ENCODE measurements at regions not wholly inside any gene's neighbourhood (a gene's known extent, or its start where the extent isn't known, plus 50 kb on each side); places are given as distances from the start of the nearest gene placed in this dataset.

DNA sequence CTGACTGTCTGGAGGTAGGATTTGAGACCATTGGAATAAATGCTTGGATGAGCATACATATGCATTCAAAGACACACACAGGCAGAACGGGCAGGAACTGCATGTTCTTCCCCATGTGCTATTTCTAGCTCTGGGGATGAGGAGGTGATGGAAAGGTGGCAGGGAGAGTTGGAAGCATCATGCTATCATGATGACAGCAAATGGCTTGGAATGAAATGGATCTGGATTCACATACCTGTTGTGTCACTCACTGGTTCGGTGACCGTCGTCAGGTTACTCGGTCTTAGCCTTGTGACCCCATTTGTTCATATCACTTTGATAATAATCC is 627.9 kb upstream of the KIRREL3 start:
- TF ChIP-seq, protein P1, sequence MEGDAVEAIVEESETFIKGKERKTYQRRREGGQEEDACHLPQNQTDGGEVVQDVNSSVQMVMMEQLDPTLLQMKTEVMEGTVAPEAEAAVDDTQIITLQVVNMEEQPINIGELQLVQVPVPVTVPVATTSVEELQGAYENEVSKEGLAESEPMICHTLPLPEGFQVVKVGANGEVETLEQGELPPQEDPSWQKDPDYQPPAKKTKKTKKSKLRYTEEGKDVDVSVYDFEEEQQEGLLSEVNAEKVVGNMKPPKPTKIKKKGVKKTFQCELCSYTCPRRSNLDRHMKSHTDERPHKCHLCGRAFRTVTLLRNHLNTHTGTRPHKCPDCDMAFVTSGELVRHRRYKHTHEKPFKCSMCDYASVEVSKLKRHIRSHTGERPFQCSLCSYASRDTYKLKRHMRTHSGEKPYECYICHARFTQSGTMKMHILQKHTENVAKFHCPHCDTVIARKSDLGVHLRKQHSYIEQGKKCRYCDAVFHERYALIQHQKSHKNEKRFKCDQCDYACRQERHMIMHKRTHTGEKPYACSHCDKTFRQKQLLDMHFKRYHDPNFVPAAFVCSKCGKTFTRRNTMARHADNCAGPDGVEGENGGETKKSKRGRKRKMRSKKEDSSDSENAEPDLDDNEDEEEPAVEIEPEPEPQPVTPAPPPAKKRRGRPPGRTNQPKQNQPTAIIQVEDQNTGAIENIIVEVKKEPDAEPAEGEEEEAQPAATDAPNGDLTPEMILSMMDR (IDR thresholded peaks at IDR 0.05 in 2 of 3, conservative IDR thresholded peaks at IDR 0.05 in 1 of 3; ENCODE audit: control insufficient read depth in 2 of 3, extremely low read depth in 1 of 3, insufficient read depth in 1 of 3, low read depth in 3 of 3, low read length in 3 of 3): no peak
- no peak for TF ChIP-seq RFX5 (IDR thresholded peaks at IDR 0.05; ENCODE audit: low read depth, low read length)
- TF ChIP-seq FOS (IDR thresholded peaks at IDR 0.05; ENCODE audit: borderline replicate concordance, extremely low read depth, insufficient read length): no peak
- TF ChIP-seq, protein P2, sequence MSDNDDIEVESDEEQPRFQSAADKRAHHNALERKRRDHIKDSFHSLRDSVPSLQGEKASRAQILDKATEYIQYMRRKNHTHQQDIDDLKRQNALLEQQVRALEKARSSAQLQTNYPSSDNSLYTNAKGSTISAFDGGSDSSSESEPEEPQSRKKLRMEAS (IDR thresholded peaks at IDR 0.05; ENCODE audit: low read depth, low read length): no peak
- TF ChIP-seq EZH2 (IDR thresholded peaks at IDR 0.05; ENCODE audit: borderline replicate concordance, control insufficient read depth, low read depth, low read length): no peak
- TF ChIP-seq BRCA1 (IDR thresholded peaks at IDR 0.05; ENCODE audit: low read depth, low read length): no peak
- TF ChIP-seq, protein P3, sequence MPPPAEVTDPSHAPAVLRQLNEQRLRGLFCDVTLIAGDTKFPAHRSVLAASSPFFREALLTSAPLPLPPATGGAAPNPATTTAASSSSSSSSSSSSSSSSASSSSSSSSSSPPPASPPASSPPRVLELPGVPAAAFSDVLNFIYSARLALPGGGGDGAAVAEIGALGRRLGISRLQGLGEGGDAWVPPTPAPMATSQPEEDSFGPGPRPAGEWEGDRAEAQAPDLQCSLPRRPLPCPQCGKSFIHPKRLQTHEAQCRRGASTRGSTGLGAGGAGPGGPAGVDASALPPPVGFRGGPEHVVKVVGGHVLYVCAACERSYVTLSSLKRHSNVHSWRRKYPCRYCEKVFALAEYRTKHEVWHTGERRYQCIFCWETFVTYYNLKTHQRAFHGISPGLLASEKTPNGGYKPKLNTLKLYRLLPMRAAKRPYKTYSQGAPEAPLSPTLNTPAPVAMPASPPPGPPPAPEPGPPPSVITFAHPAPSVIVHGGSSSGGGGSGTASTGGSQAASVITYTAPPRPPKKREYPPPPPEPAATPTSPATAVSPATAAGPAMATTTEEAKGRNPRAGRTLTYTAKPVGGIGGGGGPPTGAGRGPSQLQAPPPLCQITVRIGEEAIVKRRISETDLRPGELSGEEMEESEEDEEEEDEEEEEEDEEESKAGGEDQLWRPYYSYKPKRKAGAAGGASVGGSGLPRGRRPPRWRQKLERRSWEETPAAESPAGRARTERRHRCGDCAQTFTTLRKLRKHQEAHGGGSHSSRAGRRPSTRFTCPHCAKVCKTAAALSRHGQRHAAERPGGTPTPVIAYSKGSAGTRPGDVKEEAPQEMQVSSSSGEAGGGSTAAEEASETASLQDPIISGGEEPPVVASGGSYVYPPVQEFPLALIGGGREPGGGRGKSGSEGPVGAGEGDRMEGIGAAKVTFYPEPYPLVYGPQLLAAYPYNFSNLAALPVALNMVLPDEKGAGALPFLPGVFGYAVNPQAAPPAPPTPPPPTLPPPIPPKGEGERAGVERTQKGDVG (CRISPR knock-in tag; IDR thresholded peaks at IDR 0.05): no peak
- TF ChIP-seq CHD2 (IDR thresholded peaks at IDR 0.05; ENCODE audit: borderline replicate concordance, low read depth, low read length): no peak
- no peak for TF ChIP-seq FOXK2 (IDR thresholded peaks at IDR 0.05)
- TF ChIP-seq ZNF384 (IDR thresholded peaks at IDR 0.05; ENCODE audit: borderline replicate concordance, low read depth, low read length): no peak
- no peak for TF ChIP-seq CBX5 (IDR thresholded peaks at IDR 0.05; ENCODE audit: low read depth)
- TF ChIP-seq, protein P4, sequence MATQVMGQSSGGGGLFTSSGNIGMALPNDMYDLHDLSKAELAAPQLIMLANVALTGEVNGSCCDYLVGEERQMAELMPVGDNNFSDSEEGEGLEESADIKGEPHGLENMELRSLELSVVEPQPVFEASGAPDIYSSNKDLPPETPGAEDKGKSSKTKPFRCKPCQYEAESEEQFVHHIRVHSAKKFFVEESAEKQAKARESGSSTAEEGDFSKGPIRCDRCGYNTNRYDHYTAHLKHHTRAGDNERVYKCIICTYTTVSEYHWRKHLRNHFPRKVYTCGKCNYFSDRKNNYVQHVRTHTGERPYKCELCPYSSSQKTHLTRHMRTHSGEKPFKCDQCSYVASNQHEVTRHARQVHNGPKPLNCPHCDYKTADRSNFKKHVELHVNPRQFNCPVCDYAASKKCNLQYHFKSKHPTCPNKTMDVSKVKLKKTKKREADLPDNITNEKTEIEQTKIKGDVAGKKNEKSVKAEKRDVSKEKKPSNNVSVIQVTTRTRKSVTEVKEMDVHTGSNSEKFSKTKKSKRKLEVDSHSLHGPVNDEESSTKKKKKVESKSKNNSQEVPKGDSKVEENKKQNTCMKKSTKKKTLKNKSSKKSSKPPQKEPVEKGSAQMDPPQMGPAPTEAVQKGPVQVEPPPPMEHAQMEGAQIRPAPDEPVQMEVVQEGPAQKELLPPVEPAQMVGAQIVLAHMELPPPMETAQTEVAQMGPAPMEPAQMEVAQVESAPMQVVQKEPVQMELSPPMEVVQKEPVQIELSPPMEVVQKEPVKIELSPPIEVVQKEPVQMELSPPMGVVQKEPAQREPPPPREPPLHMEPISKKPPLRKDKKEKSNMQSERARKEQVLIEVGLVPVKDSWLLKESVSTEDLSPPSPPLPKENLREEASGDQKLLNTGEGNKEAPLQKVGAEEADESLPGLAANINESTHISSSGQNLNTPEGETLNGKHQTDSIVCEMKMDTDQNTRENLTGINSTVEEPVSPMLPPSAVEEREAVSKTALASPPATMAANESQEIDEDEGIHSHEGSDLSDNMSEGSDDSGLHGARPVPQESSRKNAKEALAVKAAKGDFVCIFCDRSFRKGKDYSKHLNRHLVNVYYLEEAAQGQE (IDR thresholded peaks at IDR 0.05; ENCODE audit: low read depth, low read length): no peak
- TF ChIP-seq, protein P5, sequence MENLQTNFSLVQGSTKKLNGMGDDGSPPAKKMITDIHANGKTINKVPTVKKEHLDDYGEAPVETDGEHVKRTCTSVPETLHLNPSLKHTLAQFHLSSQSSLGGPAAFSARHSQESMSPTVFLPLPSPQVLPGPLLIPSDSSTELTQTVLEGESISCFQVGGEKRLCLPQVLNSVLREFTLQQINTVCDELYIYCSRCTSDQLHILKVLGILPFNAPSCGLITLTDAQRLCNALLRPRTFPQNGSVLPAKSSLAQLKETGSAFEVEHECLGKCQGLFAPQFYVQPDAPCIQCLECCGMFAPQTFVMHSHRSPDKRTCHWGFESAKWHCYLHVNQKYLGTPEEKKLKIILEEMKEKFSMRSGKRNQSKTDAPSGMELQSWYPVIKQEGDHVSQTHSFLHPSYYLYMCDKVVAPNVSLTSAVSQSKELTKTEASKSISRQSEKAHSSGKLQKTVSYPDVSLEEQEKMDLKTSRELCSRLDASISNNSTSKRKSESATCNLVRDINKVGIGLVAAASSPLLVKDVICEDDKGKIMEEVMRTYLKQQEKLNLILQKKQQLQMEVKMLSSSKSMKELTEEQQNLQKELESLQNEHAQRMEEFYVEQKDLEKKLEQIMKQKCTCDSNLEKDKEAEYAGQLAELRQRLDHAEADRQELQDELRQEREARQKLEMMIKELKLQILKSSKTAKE (IDR thresholded peaks at IDR 0.05; ENCODE audit: low read depth, poor library complexity, severe bottlenecking): no peak
- TF ChIP-seq IKZF1 (conservative IDR thresholded peaks at IDR 0.05): no peak

Data from GM12878 (cell line).